ENCODE measurements at regions not wholly inside any gene's neighbourhood (a gene's known extent, or its start where the extent isn't known, plus 50 kb on each side); places are given as distances from the start of the nearest gene placed in this dataset.
A peak's percentile ranks its signal among the peaks of the same experiment; 100 is the strongest.

DNA sequence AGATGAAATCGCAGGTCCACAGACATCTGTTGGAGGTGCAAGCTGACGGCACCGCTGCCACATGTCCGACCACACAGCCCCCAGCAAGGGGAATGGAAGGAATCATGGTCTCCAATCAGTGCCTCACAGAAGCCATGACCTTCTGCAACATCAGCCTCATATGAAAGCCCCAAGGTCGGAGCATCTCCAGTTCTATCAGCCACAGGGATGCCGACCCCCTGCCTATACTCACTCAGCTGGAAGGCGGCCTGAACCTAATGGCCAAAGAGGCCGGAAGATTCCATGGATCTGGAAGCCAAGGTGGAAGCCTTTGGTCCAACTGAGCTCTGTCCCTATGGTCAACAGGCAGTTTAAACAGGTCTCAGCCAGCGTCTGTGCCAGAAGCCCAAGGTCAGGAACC lies 278.8 kb downstream of the TNS1 start:
- no peak for DNase-seq (ENCODE audit: extremely low read depth in 1 of 2, low read depth in 1 of 2)

DNA sequence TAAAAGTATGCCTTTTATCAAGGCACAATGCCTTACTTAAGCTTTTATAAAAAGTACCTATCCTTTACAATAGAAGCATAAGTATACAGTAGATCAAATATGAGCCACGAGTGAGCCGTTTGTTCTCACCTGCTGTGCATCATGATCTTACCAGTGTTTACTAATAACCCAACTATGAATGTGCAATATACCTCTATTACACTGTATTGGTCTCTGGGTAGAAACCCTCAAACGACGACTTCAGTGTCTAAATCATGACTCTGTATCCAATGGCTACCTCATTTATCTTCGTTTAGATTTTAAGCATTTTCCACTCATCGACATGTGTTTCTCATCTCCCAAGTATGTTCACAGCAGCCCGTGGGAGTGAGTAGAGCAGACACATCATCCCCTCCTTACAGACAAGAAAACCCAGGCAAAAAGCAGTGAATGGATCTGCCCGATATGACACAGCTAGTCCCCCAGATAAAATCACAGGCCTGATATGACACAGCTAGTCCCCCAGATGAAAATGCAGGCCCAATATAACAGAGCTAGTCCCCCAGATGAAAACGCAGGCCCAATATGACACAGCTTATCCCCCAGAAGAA lies 279.8 kb downstream of the TNS1 start:
- DNase-seq (ENCODE audit: extremely low read depth in 1 of 2, low read depth in 1 of 2), result no peak

DNA sequence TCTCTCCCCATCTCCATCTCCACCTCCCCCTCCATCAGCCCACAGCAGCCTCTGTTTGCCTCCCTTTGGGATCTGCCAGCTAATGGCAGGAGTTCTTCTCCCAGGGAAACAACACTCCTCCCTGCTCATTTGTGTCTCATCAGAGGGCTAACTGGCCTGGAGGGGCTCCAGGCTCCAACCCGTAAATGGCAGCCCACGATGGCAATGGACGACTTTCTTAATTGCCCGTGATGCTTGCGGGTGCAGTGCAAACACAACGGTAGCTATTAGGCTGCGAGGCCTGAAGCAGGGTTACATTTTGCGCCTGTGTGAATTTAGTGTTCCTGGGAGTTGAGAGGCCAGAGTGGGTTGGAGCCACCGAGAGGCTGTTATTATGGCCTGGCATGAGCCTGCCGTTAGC lies 285.1 kb downstream of the TNS1 start:
- no peak for DNase-seq (ENCODE audit: extremely low read depth in 1 of 2, low read depth in 1 of 2)

DNA sequence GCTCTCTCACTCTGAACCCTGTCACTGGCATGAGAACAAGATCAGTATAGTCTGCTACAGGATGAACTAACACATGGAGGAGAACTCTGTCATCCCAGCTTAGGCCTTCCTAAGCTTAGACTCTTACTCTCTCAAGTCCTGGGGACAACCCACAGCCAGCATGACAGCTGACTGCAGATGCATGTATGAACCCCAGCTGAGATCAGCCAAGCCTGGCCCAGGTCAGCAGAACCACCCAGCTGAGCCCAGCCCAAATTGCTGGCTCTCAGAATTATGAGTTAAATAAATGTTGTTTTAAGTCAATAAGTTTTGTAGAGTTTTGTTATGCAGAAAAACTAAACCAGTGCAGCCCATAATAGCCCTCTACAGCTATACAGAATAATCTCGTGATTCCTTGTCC lies 287.3 kb downstream of the TNS1 start:
- DNase-seq (ENCODE audit: extremely low read depth in 1 of 2, low read depth in 1 of 2), result no peak

DNA sequence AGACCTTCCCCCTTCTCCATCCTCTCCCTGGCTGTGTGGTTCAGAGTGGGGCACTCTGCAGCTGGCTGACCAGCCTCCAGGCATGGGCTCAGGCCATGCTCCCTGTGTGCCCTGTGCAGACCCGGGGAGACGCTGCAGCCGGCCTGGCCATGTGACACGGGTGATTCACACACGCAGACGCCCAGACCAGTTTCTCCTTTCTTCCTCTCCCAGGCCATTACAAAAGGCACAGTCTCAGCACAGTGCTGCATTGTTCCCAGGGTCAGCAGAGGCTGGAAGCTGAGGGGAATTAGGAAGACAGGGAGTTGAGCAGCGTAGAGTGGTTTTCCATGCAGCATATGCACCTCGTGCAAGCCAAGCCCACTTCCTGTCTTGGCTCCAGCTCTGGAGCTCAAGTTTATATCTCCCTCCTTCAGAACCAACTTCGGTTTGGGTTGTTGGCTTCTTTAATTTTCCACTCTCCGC lies 288.5 kb downstream of the TNS1 start:
- no peak for DNase-seq (ENCODE audit: extremely low read depth in 1 of 2, low read depth in 1 of 2)

DNA sequence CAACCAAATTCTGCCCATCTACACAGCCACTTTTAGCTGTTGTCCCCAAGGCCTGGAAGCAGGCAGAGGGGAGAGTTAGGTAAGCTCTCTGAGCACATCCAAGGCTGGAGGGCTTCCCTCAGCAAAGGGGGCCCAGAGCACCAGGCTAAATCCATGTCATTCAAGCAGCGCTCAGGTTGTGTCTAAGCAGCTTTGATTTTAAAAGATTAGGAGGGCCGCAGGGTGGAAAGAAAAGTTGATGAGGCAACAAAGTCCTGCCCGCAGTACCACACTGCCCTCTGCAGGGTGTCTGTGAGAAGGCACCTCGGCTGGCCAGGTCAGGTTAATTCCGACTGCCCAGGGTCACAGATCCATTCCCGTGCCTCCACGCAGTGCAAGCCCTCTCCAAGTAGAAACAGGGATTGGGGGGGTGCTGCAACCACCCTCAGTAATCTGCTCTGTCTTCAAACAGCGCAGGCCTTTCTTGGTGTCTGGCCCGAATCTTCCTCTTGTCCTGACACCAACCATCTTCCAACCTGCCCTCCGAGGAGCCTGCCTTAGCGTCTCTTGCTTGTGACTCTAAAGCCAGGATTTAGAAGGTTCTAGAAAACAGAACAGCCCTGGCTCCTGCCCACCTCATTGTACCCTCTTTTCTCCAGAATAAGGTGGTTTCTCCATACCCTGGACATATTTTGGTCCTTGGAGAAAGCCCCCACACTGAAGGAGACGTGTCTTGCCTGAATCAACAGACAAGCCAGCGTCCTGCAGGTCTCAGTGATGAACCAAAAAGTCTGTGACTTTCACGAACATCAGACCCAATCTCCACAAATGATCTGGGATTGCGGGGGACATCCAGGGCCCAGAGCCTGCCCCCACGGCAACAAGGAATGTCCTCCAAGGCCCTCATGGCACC lies 289.2 kb downstream of the TNS1 start:
- DNase-seq (ENCODE audit: extremely low read depth in 1 of 2, low read depth in 1 of 2), result peak; percentile 20 to 57

- no peak for DNase-seq (ENCODE audit: extremely low read depth in 1 of 2, low read depth in 1 of 2)
Measured at GRCh38 chr2:217712431-217712830, 290.4 kb downstream of the TNS1 start.

GRCh38 chr2:217711188-217711587 lies 291.6 kb downstream of the TNS1 start:
- DNase-seq (ENCODE audit: extremely low read depth in 1 of 2, low read depth in 1 of 2), result no peak

GRCh38 chr2:217710211-217710765 lies 292.5 kb downstream of the TNS1 start:
- DNase-seq (ENCODE audit: extremely low read depth in 1 of 2, low read depth in 1 of 2), result no peak

- DNase-seq (ENCODE audit: extremely low read depth in 1 of 2, low read depth in 1 of 2), result no peak
Measured at GRCh38 chr2:217709478-217710210, 293.2 kb downstream of the TNS1 start.

- no peak for DNase-seq (ENCODE audit: extremely low read depth in 1 of 2, low read depth in 1 of 2)
Measured at GRCh38 chr2:217707131-217707611, 295.6 kb downstream of the TNS1 start.

DNA sequence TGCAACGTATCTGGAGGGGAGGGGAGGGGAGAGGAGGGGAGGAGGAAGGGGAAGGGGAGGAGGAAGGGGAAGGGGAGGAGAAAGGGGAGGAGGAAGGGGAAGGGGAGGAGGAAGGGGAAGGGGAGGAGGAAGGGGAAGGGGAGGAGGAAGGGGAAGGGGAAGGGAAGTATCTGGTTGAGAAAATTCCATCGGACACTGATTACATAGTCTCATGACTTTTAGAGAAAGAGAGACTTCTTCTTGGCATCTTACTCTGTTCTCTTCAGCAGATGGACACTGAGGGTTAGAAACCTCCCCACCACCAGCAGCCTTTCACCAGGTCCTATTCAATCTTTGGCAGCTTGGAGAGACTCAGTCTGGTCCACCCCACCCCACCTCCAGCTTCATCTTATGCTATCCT lies 296.3 kb downstream of the TNS1 start:
- no peak for DNase-seq (ENCODE audit: extremely low read depth in 1 of 2, low read depth in 1 of 2)

DNA sequence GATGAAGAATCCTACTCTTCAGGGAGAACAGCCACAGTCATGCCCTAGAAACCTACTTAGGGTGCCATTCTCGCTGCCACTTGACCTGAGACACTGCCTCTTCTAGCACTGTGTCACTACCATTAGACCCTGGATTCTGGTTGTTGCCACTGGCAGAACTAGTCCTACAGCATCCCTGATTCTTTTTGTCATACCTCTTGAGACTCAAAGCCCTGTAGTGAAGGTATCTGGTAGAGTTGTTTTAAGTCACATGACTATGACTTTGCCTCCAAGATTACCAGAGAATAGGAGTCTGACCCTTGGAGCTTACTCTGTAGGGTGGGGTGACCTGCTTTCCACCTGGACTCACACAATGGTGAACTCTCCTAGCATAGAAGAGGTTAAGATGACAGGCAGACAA lies 296.7 kb downstream of the TNS1 start:
- no peak for DNase-seq (ENCODE audit: extremely low read depth in 1 of 2, low read depth in 1 of 2)

- DNase-seq (ENCODE audit: extremely low read depth in 1 of 2, low read depth in 1 of 2), result no peak
Measured at GRCh38 chr2:217705461-217705860, 297.3 kb downstream of the TNS1 start.

GRCh38 chr2:217703999-217704398 lies 298.8 kb downstream of the TNS1 start:
- DNase-seq (ENCODE audit: extremely low read depth in 1 of 2, low read depth in 1 of 2), result no peak

DNA sequence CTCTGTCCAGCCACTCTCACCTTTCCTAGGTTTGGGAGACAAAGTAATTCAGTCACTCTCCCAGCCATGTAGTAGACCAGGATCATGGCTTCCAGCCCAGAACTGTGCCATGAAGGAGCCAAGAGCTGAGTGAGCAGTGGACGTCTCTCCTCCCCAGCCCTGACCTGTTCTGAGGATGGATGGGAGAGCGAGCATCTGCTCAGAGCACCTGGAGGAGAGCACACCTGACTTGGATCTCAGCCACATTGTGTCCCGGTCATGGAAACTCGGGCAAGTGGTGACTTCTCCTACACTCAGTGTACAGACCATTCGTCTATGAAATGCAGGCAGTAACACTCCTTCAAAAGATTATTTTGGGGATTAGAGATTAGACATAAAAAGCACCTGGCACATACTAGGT lies 299.7 kb downstream of the TNS1 start:
- no peak for DNase-seq (ENCODE audit: extremely low read depth in 1 of 2, low read depth in 1 of 2)

GRCh38 chr2:217701622-217702021 lies 301.2 kb downstream of the TNS1 start:
- DNase-seq (ENCODE audit: extremely low read depth in 1 of 2, low read depth in 1 of 2), result no peak

DNA sequence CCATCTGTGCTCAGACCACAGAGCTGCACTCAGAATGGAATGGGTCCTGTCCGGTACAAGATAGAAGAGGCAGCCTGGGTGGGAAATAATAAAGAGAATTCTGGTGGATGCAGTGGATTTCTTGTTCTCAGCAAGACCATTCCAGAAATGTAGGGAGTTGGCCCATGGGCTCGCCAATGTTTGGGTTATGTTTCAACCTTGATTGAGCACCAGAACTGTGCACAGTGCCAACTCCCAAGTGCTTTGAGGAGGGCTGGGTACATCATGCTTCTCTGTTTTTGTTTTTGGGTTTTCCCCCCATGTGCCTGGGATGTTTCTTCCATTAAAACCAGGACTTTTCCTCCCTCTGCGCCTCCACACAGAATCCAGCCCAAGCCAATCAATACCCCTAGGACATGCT lies 304.1 kb downstream of the TNS1 start:
- no peak for DNase-seq (ENCODE audit: extremely low read depth in 1 of 2, low read depth in 1 of 2)

DNA sequence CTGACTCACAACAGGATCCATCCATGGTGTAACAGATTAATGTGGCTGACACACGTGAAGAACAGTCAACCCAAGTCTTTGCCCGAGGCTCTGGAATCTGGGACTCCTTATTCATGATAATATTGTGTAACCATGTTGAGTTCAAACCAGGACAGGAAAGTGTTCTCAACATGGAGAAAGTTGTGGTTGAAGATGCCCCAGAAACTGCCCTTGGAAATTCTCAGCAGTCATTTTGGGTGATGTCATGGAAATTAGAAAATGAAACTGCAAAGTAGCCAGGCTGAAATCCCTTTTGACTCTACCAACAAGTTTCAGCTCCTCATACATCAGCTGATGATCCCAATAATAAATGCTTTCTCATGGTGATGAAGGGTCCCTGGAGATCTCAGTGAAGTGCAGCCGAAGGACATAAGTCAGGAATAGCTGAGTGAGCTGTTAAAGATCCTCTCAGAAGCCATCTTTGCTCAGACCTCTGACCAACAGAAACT lies 307.7 kb downstream of the TNS1 start:
- DNase-seq (ENCODE audit: extremely low read depth in 1 of 2, low read depth in 1 of 2), result no peak

DNA sequence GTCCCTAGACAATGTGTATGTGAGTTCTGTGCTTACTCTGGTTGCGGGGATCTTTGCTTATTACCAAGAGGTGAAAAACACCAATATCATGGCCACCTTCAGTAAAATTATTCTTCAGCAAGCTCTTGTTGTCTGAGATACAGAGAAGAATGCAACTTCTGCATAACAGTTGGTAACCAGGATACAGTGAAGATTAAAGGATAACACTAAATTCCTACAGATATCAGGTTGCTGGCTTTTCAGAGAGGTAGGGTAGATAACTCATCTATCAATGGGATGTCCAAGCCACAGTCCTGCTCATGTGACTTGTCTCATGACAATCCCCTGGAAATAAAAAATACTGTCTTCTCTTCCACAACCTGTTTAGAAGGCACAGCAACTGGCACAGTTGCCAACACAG lies 308.5 kb downstream of the TNS1 start:
- DNase-seq (ENCODE audit: extremely low read depth in 1 of 2, low read depth in 1 of 2), result no peak

DNA sequence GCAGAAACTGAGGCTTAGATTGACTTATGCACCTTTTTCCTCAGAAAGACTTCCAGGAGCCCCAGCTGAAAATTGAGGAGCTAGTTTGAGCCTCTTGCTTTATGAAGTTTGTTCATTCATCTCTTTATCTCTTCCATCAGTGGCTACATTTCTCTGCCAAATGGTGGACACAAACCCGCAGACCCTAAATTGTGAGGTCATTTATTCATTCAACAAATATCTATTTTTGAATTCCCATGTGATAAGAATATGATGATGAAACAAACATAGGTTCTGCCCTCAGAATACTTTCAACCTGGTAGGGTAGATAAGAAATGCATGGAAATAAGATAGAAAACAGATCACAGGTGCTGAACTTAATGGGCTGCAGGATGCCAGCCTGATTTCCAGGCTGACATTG lies 309.4 kb downstream of the TNS1 start:
- DNase-seq (ENCODE audit: extremely low read depth in 1 of 2, low read depth in 1 of 2), result no peak
